HG02759 (cell line): ENCODE measurements at regions not wholly inside any gene's neighbourhood (a gene's known extent, or its start where the extent isn't known, plus 50 kb on each side); places are given as distances from the start of the nearest gene placed in this dataset.
"Not testable (repeated sequence)": the region's sequence is repeated elsewhere in the genome, so short reads cannot be mapped to it uniquely, and the experiment has no call there.

Source experiments
- ATAC-seq: cut with Tn5 transposase; IDR thresholded peaks from one replicate; pipeline ENCODE4 v1.9.1; 2021; ENCODE audit warnings: mild to moderate bottlenecking, moderate library complexity; ENCODE audit not compliant: unreplicated experiment

DNA sequence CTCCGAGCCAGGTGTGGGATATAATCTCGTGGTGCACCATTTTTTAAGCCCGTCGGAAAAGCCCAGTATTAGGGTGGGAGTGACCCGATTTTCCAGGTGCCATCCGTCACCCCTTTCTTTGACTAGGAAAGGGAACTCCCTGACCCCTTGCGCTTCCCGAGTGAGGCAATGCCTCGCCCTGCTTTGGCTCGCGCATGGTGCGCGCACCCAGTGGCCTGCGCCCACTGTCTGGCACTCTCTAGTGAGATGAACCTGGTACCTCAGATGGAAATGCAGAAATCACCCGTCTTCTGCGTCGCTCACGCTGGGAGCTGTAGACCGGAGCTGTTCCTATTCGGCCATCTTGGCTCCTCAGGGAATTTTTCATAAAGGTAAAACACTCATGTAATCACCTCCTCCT, 63.9 kb downstream of the RWDD3 start:
- not testable (repeated sequence) for ATAC-seq

- ATAC-seq, result no peak
Measured at GRCh38 chr1:95301091-95301490, 67.1 kb downstream of the RWDD3 start.

- ATAC-seq, result no peak
Measured at GRCh38 chr1:95301614-95302013, 67.6 kb downstream of the RWDD3 start.

DNA sequence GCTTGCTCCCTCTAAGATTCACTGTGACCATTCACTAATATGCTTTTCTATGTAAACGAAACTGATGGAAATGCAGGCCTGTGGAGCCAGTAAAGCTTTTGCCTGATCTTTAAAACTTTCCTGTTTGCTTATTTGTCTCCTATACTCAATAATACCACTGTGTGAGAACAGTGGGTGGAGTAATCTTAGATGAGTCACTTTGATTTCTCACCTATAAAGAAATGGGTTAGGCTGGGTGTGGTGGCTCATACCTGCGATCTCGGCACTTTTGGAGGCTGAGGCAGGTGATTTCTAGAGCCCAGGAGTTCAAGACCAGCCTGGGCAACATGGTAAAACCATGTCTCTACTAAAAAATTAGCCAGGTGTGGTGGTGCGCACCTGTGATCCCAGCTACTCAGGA, 70.8 kb downstream of the RWDD3 start:
- ATAC-seq, result no peak

DNA sequence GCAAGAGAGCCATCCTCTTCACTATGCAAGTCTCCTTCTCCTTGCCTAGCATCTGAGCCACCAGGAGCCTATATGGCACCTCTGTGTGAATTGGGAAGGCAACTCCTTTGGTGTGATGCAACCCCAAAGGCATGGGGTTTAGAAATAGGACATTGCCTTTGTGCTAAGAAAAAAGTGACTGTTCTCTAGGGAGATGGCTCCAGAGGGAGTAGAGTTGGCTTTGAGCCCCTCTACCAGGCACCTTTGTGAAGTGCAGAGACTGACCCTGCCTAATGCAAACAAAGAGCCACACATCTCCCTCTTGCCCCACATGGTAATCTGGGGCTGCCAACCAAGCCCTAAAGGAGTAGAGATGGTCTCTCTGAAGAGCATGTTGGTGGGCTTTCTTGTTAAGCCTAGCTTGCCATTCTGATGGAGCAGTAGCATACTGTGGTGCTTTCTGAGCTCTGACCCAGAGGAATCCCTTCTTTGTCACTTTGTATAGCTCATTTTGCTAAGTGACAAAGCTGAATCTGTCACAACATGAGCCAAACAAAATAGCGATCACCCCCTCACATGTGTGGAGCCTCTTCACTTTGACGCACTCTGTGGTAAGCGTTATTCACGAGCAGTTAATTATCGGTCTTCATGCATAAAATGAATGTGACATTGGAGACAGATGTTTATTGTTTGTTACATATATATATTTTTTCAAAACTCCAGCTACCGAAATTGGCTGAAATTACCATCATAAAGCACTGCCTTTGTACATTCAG, 74.4 kb downstream of the RWDD3 start:
- no peak for ATAC-seq

DNA sequence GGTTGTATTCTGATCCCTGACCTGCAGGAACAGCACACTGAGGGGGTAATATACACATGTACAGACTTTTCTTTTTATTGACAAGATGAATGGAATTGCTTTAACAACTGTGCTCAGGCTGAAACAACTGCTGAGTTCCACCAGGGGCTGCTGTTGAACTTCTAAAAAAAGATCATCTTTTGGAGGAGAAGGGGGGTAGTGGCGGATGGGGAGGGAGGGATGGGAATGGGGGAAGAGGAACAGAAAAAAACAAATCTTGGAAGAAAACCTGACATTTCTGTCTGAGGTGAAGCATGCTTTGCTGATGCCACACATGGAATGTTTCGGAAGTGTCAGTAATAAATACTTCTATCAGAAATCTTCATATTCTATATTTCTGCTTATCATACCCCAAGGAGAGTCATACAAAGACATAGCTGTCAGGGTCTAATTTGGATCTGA, 75.0 kb downstream of the RWDD3 start:
- no peak for ATAC-seq

DNA sequence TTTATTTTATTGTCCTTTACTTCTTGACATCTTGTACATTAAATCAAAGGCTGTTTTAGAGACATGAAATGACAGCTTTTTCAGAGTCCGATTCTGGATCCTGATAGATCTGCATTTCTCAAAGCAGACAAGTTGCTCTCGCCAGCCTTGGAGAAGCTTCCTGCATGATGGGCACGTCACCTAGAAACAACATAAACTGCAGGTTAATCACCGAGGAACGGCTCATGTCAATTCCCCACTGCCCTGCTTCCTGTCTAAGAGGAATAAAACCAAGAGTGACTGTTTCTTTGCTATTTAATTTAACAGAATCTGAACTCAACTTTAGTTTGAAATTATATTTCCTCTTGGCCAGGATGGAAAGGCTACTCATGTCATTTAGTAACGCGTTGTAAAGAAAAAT, 77.0 kb downstream of the RWDD3 start:
- no peak for ATAC-seq

DNA sequence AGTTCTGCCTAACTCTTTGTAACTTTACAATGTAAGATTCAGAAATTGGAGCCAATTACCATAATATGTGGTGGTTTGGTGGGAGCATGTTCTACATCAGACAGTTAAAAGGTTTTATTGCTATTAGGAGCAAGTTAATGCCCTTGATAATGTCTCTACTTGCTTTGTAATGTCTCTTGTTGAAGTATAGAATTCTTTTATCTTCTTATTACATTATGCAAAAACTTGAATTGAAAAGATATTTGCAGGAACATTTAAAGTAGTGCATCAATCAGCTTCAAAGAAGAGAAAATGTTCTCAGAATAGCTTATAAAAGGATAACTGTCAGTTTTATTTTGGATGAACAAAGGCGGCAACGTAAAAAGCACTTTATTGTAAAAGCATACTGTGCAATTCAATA, 77.8 kb downstream of the RWDD3 start:
- no peak for ATAC-seq

DNA sequence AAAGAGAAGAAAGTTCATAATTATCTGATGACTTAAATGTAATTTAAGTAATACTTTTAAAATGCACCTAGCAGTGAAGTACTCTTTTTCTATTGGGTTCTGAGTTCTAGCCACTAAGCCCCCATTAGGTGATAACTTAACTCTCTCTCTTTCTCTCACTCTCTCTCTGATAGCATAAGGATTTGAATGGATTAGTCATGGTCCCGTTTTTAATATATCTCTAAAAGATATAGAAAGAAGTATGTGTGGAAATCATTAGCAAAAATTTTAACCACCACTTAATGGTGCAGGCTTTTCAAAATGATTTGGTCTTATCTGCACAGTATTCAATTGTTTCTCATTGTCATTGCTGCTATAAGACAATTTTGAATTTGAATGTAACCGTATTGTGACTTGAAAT, 78.2 kb downstream of the RWDD3 start:
- no peak for ATAC-seq

DNA sequence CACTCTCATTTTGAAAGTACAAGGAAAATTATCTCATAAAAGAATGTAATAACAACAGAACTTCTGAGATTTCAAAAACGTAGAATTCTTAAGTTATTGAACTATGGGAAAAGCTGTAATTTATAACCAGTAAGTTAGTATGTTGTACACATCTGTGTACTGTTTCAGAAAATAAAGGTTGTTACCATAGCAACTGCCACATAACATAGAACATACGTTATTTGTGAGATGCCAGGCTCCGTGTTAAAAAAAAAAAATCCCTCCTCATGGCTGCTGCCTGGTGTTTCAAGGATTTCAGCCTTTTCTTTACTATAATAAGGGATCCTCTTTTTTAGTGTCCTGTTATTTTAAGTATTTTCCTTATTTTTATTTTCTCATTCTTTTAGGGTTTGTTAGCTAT, 79.5 kb downstream of the RWDD3 start:
- no peak for ATAC-seq

DNA sequence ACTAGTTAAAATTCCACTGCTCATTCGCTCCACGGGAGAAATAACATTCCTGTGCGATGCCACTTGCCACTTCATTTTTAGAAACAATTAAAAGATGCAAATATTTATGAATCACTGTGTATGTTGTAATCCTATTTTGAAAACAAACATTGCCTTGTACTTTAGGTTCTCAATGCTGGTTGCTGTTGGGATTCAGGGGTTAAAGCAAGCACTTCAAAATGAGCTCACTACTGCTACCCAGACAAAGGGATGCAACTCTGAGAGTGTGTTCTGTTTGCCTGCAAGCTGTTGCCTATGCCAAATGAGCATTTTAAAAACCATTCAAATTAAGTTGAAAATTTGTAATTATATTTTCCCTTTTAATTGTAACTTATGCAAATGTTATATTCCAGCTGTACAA, 87.5 kb downstream of the RWDD3 start:
- no peak for ATAC-seq

- ATAC-seq, result no peak
Measured at GRCh38 chr1:95323123-95323522, 89.1 kb downstream of the RWDD3 start.

DNA sequence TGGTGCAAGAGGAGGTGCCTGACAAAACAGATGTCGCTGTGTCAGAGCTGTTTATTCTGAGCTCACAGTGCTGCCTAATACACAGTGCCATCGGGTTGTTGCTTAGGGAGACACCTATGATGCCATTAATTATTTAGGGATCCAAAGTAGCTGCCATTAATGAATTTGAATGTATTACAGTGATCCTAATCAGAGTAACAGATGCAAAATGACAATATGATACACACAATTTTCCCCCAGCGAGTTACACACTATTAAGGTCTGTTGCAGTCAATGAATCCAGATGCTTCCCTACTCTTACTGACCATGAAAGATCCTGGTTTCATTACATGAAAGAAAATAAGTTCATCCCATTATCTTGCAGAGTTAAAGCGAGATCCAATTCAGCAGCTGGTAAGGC, 91.3 kb downstream of the RWDD3 start:
- ATAC-seq, result no peak

GRCh38 chr1:95326023-95326422, 92.0 kb downstream of the RWDD3 start:
- no peak for ATAC-seq

- ATAC-seq, result no peak
Measured at GRCh38 chr1:95332754-95333153, 98.7 kb downstream of the RWDD3 start.

DNA sequence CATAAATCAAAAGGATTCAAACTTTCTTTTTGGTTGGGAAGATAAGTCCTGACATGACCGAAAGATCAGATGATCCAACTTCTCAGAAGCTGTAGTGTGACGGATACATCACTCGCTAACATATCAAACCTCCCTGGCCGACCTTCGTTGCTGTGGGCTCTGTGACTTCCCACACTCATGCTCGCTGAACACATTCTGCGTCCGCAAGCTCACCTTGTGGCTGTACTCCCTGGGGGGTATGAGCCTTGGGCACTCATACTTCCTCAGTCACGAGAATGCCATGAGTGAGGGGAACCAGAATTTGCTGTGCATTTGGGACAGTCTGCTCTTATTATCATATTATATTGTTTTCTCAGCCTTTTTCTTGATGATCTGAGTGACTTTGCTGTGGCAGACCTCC, 105.4 kb downstream of the RWDD3 start:
- no peak for ATAC-seq

DNA sequence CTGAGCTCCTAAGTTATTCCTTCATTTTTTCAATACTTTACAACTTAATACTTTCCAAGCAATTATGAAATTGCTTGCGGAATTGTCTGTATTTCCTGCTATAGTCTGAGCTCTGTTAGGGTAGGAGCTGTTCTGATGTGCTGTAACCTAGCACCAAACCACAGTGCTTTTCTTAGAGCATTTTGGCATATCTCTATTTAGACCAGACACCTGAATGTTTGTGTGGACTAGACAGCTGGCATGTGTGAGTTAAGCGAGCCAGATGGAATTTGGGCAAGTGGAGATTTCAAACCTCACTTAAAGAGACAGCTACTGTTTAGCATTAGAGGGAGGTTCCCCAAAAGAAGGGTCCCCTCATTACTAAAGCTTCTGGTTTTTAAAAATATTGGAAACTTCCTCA, 106.1 kb downstream of the RWDD3 start:
- no peak for ATAC-seq

- no peak for ATAC-seq
Measured at GRCh38 chr1:95352767-95353166, 118.8 kb downstream of the RWDD3 start.

GRCh38 chr1:95353194-95353593, 119.2 kb downstream of the RWDD3 start:
- no peak for ATAC-seq

GRCh38 chr1:95364546-95364945, 130.5 kb downstream of the RWDD3 start:
- ATAC-seq, result no peak

- ATAC-seq, result no peak
Measured at GRCh38 chr1:95366498-95366897, 132.5 kb downstream of the RWDD3 start.

- ATAC-seq, result no peak
Measured at GRCh38 chr1:95368178-95368577, 134.2 kb downstream of the RWDD3 start.

DNA sequence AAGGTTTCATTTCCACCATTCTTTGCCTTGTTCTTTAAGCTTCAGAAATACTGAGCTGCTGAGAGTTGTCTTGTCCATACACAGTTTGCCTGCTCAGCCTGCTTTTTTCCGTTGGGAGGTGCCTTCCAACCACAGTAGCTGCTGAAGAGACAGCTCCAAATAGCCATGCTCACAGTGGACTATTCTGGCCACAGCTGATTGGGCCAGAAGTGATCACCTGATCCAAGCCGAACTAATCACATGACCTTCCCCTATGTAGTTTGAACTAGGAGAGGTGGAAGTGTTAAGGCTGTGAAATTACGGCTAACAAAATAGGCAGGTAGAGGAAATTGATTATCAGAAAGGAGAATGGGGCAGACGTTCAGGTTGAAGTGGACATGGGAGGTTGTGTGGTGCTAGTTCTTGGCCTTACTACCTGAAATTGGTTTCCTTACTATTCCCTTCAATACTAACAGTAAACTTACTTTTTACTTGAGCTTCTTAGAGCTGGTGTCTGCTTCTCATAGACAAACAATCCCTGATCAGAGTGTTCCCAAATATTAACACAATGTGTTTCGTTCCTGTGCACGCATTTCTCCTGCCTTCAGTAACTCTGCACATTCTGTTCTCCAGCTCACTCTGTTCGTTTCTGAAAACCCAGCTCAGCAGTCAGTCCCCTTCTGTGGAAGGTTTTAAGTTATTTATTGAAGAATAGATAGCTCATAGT, 136.1 kb downstream of the RWDD3 start:
- no peak for ATAC-seq
